ENCODE measurements at regions not wholly inside any gene's neighbourhood (a gene's known extent, or its start where the extent isn't known, plus 50 kb on each side); places are given as distances from the start of the nearest gene placed in this dataset.

- no peak for DNase-seq
Measured at GRCh38 chr3:110808630-110809029, 263.0 kb upstream of the NECTIN3 start.

- DNase-seq: no peak
Measured at GRCh38 chr3:110810356-110810755, 261.3 kb upstream of the NECTIN3 start.

GRCh38 chr3:110811050-110811449 is 260.6 kb upstream of the NECTIN3 start:
- DNase-seq: peak; percentile 19

DNA sequence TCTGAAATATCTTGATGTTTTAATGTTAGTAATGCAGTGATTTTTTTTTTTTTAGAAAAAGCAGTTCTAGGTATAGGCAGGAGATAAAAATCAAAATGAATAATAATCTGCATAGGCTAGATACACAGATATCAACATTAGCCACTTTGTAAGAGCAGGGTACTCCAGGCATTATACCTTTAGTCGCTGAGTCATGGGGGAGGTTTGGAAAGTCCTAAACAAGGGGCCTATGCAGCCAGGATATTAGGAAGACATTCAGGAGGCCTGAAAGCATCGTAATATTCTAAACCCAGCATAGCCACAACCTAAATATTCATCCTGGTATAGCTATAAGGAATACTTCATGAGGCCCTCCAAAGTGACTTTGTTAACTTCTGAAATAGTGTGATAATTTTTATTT is 258.1 kb upstream of the NECTIN3 start:
- no peak for DNase-seq

DNA sequence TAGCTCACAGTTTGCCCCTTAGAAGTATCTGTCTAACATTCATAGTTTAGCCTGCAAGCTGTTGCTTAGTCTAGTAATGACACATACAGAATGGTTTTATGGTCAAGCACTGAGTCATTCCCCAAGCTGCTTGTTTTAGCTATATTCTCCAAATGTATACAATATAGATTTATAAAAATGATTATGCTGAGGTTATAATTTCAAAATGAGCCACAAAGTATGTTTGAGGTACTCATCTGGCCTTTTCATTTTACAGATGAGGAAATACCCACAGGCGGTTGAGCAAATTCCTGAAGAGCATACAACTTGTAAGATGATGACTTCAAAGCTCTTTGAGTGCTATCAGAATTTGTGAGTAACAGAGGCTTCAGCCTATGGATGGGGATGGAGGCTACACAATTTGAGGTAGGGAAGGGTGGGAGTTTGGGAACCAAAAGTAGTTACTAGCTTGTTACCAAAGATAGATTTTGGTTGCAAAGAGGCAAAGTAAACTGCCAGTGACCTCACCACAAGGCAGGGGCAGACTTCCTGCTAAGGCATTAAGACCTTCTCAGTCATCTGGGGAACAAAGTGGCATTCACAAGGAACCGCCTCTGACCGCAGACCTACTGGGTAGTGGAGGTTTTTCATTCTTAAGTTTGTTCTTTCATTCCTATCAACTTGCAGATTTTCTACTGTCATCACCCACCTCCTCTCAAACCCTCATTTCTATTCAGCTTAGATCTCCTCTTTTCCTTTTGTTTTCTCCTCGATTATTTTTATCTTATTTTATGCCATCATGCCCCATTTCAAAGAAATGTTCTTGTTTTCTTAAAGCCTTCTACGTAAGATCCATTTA is 257.2 kb upstream of the NECTIN3 start:
- DNase-seq: no peak

GRCh38 chr3:110815008-110815583 is 256.5 kb upstream of the NECTIN3 start:
- DNase-seq: no peak

GRCh38 chr3:110816008-110816407 is 255.6 kb upstream of the NECTIN3 start:
- no peak for DNase-seq

- DNase-seq: no peak
Measured at GRCh38 chr3:110821586-110821985, 250.0 kb upstream of the NECTIN3 start.

- no peak for DNase-seq
Measured at GRCh38 chr3:110822971-110823370, 248.6 kb upstream of the NECTIN3 start.

DNA sequence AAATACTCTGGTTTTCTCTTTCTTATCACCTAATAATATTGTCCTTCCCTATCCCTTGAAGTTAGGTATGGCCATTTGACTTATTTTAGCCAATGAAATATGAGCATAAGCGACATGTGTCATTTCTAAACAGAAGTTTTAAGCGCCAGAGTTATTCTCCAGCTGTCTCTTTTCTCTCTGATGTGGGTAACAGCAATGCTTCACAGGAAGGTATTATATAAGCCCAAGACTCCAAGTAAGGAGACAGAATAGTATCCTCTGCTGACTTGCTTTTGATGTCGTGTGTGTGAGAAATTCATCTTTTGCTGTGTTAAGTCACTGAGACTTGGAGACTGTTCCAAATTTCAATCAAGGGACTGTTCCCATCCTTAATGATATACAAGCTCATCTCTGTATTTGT is 224.6 kb upstream of the NECTIN3 start:
- no peak for DNase-seq

DNA sequence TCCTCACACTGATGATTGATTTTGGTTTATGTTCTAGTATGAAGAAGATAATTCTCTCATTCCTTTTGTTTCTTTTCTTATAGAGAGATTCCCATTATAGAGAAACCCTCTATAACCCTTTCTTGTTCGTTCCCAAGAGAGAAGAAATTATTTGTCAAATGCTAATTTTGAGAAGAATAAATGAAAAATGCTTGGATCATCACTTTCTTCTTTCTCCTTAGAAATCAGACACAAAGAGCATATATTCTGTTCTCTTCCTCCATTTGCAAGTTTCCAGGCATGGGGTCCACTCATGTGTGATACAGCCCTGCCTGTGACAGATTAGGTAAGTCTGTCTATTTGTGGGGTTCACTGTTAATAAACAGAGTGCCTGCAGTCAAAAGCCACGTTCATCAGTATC is 222.6 kb upstream of the NECTIN3 start:
- DNase-seq: no peak

- DNase-seq: no peak
Measured at GRCh38 chr3:110851736-110852135, 219.9 kb upstream of the NECTIN3 start.

- DNase-seq: no peak
Measured at GRCh38 chr3:110855207-110855606, 216.4 kb upstream of the NECTIN3 start.

GRCh38 chr3:110856916-110857315 is 214.7 kb upstream of the NECTIN3 start:
- no peak for DNase-seq

GRCh38 chr3:110858549-110858948 is 213.1 kb upstream of the NECTIN3 start:
- no peak for DNase-seq

DNA sequence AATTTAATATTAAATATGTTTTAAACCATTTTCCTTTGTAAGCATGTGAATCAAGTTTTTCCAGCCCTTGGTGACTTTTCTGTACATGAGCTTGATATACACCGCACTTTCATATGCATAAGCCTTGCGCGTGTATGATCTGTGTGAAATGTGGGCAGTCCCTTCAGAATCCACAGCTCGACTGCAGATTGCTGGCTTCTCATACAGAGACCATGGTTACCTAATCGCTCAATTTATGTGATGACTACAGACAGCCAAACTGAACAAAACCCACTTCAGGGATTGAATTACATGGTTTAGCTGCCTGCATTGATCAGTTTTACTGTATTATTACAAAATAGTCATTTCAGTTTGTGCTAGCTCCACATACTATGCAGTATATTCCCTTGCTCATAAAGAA is 212.3 kb upstream of the NECTIN3 start:
- no peak for DNase-seq

GRCh38 chr3:110859993-110860392 is 211.6 kb upstream of the NECTIN3 start:
- no peak for DNase-seq

GRCh38 chr3:110865934-110866333 is 205.7 kb upstream of the NECTIN3 start:
- no peak for DNase-seq

DNA sequence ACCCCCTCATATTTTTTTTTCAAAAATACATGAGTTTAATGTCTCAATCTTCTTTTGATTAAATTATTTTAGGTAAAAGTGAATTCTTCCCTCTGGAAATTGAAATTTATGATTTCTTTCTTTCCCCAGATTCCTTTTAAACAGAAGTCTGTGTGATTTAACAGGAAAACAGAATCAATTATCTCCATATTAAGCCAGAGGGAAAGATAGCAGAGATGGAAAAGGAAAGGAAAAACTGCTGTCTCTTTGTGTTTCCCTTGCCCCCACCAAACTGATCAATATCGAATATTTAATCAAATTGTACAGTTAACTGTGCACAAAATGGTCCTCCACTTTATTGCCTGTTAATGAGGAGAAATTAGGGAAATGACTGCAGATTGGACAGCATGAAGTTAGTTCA is 203.5 kb upstream of the NECTIN3 start:
- no peak for DNase-seq

DNA sequence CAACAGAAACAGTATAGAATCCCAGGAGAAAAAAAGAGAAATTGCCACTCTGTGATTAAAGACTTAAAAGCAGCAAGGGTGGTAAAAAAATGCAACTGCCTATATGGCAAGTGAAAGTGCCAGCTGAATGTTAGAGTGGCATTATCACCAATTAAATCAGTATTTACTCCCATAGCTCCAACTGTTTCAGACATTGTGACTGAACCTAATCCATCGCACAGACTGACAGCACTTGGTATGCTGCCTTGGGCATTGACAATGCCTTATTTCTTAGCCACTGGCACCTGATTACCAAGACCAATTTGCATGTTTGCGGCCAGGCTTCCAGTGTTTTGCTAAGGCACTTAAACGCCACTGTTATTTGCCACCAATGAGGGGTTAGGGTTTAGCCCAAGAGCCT is 201.9 kb upstream of the NECTIN3 start:
- no peak for DNase-seq

DNA sequence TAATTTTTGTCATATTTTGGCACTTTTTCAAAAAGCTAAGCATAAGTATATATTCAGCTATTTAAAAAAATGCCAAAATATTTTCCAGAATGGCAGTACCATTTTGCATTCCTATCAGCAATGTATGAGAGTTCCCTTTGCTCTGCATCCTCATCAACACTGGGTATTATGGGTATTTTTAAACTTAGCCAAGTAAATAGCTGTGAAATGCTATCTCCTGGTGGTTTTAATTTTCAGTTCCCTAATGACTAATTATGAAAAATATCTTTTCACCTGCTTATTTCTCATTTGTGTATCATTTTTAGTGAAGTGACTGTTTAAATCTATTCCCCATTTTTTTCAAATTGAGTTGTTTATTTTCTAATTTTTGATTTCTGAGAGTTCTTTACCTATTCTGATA is 199.7 kb upstream of the NECTIN3 start:
- DNase-seq: no peak

DNA sequence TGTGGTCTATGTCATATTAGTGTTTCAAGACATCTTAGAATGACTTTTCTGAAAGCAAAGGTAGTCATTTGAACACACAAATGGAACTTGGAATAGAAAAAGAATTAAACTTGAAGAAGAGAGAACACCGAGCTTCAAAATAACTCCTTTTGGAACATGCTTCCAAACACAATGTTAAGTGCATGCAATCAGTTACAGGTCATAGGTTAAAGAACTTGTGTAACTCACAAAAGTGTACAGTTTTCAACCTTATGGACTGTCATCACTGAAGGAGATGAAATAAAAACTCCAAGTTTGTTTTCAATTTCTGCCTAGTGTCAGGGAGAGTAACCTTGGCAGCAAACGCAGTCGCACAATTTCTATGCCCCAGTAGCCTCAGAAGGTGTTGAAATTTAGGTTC is 192.9 kb upstream of the NECTIN3 start:
- no peak for DNase-seq

DNA sequence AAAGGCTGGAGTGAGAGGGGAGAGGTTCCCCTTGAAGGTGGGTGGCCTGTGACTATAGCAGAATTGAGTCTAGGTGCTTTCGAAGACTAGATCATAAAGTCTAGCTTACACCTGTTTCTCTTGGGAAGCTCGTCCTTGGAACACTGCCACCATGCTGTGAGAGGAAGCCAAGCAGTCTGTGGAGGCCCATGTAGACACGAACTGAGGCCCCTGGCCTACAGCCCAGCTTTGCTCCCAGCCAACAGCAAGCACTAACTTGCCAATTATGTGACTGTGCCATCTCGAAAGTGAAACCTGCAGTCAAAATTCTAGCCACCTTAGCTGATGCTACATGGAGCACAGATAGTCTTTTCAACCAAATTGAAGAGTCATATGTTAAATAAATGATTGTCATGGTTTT is 190.5 kb upstream of the NECTIN3 start:
- no peak for DNase-seq
